Retinal pigment epithelial cell (primary cell): ENCODE measurements at regions not wholly inside any gene's neighbourhood (a gene's known extent, or its start where the extent isn't known, plus 50 kb on each side); places are given as distances from the start of the nearest gene placed in this dataset.

ENCODE experiments used
- DNase-seq: peaks from one replicate; pipeline ENCODE4 v3.0.0-alpha.2; 2010; ENCODE audit warnings: low read depth
- H3K4me3 ChIP-seq: 2 replicates; pipeline ENCODE4 v1.5.1; 2011; ENCODE audit warnings: mild to moderate bottlenecking, low read length, control low read depth, moderate library complexity
- TF ChIP-seq, protein P1 (sequence below): conservative IDR thresholded peaks from 2 replicates; pipeline ENCODE4 v1.5.1; 2011; ENCODE audit warnings: low read depth, low read length, control low read depth, inconsistent platforms

DNA sequence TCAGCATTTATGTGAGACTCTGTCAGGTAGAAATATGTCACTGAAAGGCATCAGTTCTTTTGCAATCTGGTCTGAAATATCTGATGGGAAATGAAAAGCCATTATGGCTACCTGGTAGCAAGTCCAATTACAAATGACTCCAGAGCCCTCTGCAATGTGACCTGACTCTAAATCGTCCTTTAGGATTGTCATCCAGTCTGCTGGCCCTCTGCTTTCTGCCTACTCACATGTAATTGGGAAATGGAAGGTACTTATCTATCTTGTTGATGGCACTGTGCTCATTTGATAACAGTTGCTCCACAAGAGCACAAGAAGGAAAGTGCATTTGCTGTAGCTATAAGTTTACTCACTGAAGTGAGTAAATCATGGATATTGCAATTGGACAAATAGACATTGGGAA lies 799.8 kb downstream of the RAPGEF2 start:
- DNase-seq = no peak
- no peak overlapping the region for H3K4me3 ChIP-seq

DNA sequence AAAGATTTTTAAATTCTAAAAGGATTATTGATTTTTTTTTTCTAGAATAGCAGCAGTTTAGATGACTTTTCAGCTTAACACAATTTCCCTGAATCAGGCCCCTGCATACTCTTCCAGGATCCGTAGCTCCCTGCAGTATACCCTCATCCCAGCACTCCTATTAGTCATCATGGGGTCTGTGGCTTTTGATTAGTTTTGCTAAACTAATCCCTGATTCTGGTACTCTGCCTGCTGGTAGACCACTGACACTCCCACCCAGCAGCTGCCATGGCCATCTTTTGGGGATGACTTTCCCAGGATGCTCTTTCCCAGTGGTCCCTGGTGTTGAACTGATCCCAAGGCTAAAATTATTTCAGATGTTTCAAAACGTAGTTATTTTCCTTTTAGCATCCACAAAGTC lies 802.0 kb downstream of the RAPGEF2 start:
- no peak overlapping the region for H3K4me3 ChIP-seq
- TF ChIP-seq, protein P1, sequence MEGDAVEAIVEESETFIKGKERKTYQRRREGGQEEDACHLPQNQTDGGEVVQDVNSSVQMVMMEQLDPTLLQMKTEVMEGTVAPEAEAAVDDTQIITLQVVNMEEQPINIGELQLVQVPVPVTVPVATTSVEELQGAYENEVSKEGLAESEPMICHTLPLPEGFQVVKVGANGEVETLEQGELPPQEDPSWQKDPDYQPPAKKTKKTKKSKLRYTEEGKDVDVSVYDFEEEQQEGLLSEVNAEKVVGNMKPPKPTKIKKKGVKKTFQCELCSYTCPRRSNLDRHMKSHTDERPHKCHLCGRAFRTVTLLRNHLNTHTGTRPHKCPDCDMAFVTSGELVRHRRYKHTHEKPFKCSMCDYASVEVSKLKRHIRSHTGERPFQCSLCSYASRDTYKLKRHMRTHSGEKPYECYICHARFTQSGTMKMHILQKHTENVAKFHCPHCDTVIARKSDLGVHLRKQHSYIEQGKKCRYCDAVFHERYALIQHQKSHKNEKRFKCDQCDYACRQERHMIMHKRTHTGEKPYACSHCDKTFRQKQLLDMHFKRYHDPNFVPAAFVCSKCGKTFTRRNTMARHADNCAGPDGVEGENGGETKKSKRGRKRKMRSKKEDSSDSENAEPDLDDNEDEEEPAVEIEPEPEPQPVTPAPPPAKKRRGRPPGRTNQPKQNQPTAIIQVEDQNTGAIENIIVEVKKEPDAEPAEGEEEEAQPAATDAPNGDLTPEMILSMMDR = no peak
- no peak for DNase-seq

More for the DNA sequence above, 799.8 kb downstream of the RAPGEF2 start:
- TF ChIP-seq, protein P1 = no peak

DNA sequence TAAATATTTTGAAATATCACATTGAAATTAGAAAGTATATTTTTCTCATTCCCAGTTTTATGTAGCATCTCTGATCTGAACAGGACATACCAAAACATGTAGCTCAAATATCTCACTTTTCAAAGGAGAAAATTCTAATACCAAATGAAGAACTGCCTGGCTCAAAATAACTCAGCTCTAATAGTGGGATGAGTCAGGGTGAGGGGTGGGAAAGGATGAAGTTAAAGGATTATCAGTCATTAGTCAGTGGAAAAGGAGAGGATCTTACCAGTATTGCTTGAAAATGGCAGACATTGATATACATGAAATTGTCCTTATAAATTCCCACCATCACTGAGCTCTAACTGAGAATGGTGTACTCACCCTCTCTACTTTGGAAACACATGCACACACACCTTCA lies 803.2 kb downstream of the RAPGEF2 start:
- no peak for DNase-seq

DNA sequence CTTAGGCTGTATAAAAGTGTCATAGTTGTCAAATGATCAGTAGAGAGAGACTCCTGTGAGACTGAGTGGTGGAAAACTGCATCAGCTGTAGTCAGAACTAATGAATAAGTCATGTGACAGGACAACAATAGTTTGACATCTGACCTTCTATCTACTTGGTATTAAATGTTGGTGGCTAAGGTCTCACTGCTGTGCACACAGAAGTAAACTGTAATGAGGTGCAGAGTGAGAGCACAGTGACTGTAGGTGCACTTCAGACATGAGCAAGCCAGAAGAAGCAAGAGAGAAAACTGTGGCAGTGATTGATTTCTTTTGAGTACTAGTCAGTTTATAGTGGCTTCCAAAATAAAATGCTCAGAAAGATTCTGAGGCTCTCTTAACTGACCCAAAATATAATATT lies 803.6 kb downstream of the RAPGEF2 start:
- no peak for DNase-seq
- TF ChIP-seq, protein P1 = no peak
- no peak overlapping the region for H3K4me3 ChIP-seq

More for the DNA sequence above, 803.2 kb downstream of the RAPGEF2 start:
- TF ChIP-seq, protein P1 = no peak
- no peak overlapping the region for H3K4me3 ChIP-seq

DNA sequence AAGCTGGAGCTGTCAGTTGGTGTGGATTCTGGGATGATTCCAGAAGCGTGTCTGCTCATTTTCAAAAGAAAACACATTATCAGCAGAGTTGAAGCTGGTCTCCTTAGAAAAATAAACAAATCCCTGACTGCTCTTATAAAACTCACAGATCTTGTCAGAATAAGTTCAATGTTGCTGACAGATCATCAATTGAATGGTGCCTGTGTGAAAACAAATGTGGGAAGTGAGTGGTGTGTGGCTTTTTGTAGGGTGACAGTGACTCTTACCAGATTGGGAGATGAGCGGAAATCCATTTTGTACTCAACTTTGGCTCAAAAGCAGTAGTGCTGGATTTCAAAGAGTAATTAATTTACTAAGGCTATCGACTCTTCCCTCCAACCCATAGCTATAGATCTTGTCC lies 807.8 kb downstream of the RAPGEF2 start:
- TF ChIP-seq, protein P1 = no peak
- no peak for DNase-seq
- H3K4me3 ChIP-seq = no peak overlapping the region

DNA sequence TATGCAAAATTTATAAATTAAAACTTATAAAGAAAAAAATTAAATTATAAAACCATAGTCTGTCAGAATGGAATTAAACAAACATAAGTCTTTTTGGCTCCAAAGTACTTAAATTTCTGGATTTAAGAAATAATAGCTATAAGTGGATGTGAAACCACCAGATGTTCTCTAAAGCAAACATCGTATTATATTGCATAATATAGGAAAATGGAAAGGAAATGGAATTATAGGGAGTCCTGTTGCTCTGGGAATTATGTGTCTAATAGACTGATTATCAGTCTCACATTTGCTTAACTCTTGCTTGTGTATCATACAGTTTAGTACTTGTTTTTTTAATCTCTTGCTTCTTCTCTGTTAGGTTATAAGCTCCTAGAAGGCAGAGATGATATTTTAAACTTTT lies 819.2 kb downstream of the RAPGEF2 start:
- no peak overlapping the region for H3K4me3 ChIP-seq
- no peak for DNase-seq

DNA sequence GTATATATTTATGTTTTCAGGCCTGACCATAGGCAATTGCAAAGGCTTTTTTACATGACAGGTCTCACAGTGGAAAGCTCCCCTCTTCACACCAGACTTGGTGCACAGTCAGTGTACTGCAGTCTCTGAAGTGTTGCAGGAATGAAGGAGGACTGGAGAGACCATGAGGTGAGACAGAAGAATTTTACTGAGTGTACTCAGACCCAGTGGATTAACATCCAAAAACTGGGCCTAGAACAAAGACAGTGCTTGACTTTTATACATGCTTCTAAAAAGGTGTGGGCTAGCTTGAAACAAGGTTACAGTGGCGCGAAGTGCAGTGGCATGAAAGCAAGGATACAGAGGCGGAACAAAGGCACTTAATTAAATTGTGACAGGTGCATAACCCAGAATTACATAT lies 822.9 kb downstream of the RAPGEF2 start:
- TF ChIP-seq, protein P1 = no peak
- H3K4me3 ChIP-seq = no peak overlapping the region
- DNase-seq = no peak

More for the DNA sequence above, 819.2 kb downstream of the RAPGEF2 start:
- TF ChIP-seq, protein P1 = no peak
